Mammary epithelial cell (primary cell): ENCODE measurements at regions not wholly inside any gene's neighbourhood (a gene's known extent, or its start where the extent isn't known, plus 50 kb on each side); places are given as distances from the start of the nearest gene placed in this dataset.

Experiments
- CTCF ChIP-seq, 2 donors: IDR thresholded peaks in 1 of 2; conservative IDR thresholded peaks in 1 of 2; 2 replicates each; pipeline ENCODE4 v1.5.1; 2011 to 2012; ENCODE audit warnings: inconsistent platforms in 2 of 2, low read length in 2 of 2, mild to moderate bottlenecking in 2 of 2, control low read depth in 1 of 2, low read depth in 1 of 2; ENCODE audit not compliant: insufficient read depth in 1 of 2; ENCODE audit errors: extremely low read depth in 1 of 2
- EZH2 ChIP-seq: IDR thresholded peaks from 2 replicates; pipeline ENCODE4 v1.6.1; 2012; ENCODE audit warnings: low read length, inconsistent platforms, borderline replicate concordance

GRCh38 chr12:33757701-33758100 is 264.6 kb upstream of the ALG10 start:
- TF ChIP-seq EZH2 (no peak), CTCF (conservative IDR thresholded peaks at IDR 0.05 in 1 of 2, IDR thresholded peaks at IDR 0.05 in 1 of 2; ENCODE audit: extremely low read depth in 1 of 2, insufficient read depth in 1 of 2, low read depth in 1 of 2, low read length in 2 of 2) (no peak)
